ENCODE measurements at regions not wholly inside any gene's neighbourhood (a gene's known extent, or its start where the extent isn't known, plus 50 kb on each side); places are given as distances from the start of the nearest gene placed in this dataset.

GRCh38 chr3:181210275-181210674 is 220.7 kb upstream of the DNAJC19 start:
- no peak for TF ChIP-seq TAF1 (IDR thresholded peaks at IDR 0.05; ENCODE audit: borderline replicate concordance, low read depth, low read length)
- TF ChIP-seq CTCF (IDR thresholded peaks at IDR 0.05) = peak; percentile 60
- no peak for TF ChIP-seq CHD2 (IDR thresholded peaks at IDR 0.05; ENCODE audit: low read length, partially characterized antibody)
- no peak for TF ChIP-seq POLR2AphosphoS5 (IDR thresholded peaks at IDR 0.05; ENCODE audit: low read depth, low read length)
- TF ChIP-seq TEAD4 (IDR thresholded peaks at IDR 0.05; ENCODE audit: borderline replicate concordance, insufficient read depth) = no peak
- TF ChIP-seq SIN3A (IDR thresholded peaks at IDR 0.05; ENCODE audit: borderline replicate concordance, low read depth, low read length) = no peak
- TF ChIP-seq YY1 (IDR thresholded peaks at IDR 0.05; ENCODE audit: low read depth) = no peak
- no peak for TF ChIP-seq TCF12 (IDR thresholded peaks at IDR 0.05)
- TF ChIP-seq ELF1 (IDR thresholded peaks at IDR 0.05) = no peak
- no peak for TF ChIP-seq JUND (IDR thresholded peaks at IDR 0.05)
- no peak for TF ChIP-seq EZH2phosphoT487 (IDR thresholded peaks at IDR 0.05; ENCODE audit: borderline replicate concordance, low read depth)
- no peak for TF ChIP-seq RCOR1 (IDR thresholded peaks at IDR 0.05; ENCODE audit: low read length)
- no peak for TF ChIP-seq USF2 (IDR thresholded peaks at IDR 0.05; ENCODE audit: borderline replicate concordance, low read depth, low read length)
- peak; percentile 80 for TF ChIP-seq RAD21 (IDR thresholded peaks at IDR 0.05; ENCODE audit: low read length)

Measured in SK-N-SH (cell line).